ENCODE measurements at regions not wholly inside any gene's neighbourhood (a gene's known extent, or its start where the extent isn't known, plus 50 kb on each side); places are given as distances from the start of the nearest gene placed in this dataset.

DNA sequence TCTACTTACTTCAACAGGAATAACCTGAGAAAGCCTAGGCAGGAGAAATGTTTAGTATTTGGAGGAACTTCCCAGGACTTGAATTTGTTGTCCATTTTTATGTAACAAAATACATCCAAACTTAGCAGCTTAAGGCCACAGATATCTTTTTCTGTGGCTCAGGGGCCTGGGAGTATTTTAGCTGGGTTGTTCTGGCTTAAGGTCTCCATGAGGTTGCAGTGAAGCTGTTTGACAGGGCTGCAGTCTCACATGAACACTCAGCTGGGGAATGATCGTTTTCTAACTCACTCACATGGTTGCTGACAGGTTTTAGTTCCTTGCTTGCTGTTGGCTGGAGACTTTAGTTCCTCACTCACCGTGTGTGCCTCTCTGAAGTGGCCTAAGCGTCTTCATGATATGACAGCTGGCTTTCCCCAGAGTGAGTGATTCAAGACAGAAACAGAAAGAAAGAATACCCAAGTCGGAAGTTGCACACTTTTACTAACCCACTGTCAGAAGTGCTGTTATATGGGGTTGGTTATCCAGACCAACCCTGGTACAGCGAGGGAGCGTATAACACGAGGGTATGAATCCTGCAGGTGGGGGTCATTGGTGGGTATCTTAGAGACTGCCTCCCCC is 229.7 kb upstream of the TBL1XR1 start:
- peak overlapping the region in 1 of 5 donors; percentile 6 for H3K27ac ChIP-seq

GRCh38 chr3:177427540-177427939 is 230.3 kb upstream of the TBL1XR1 start:
- Histone ChIP-seq H3K4me1 (replicated peaks in 1 of 2) (peaks cover 0 to 9% of the 10 kb centered on the region in 2 donors), H3K36me3 (replicated peaks in 1 of 2) (no peaks in the 10 kb centered on the region), H3K27me3 (no peaks in the 10 kb centered on the region), H3K27ac (no peak overlapping the region), H3K9me3 (replicated peaks in 1 of 3) (no peaks in the 10 kb centered on the region), H3K4me3 (no peak overlapping the region)
- intact Hi-C loops (cut with DNase I), result no loop called here
- TF ChIP-seq CTCF (IDR thresholded peaks at IDR 0.05) (no peak), POLR2A (IDR thresholded peaks at IDR 0.05) (no peak)
- WGBS, 4 donors, result 40 to 62% (median 54%) methylated on average over 1 of the region's 1 CpG
- DNase-seq, result no peak

More for the DNA sequence above, 229.7 kb upstream of the TBL1XR1 start:
- H3K36me3 ChIP-seq (replicated peaks in 1 of 2), result no peaks in the 10 kb centered on the region
- intact Hi-C loops (cut with DNase I), result no loop called here
- peaks cover 0 to 6% of the 10 kb centered on the region in 2 donors for H3K4me1 ChIP-seq (replicated peaks in 1 of 2)
- no peak overlapping the region for H3K4me3 ChIP-seq
- H3K9me3 ChIP-seq (replicated peaks in 1 of 3), result no peaks in the 10 kb centered on the region
- no peaks in the 10 kb centered on the region for H3K27me3 ChIP-seq
- peak in 1 of 7 donors; percentile 19 for DNase-seq
- 72 to 80% (median 77%) methylated on average over 7 of the region's 7 CpGs for WGBS, 4 donors
- no peak for TF ChIP-seq CTCF (IDR thresholded peaks at IDR 0.05)
- TF ChIP-seq POLR2A (IDR thresholded peaks at IDR 0.05), result no peak

GRCh38 chr3:177429079-177429478 is 231.8 kb upstream of the TBL1XR1 start:
- Histone ChIP-seq H3K9me3 (replicated peaks in 1 of 3) (no peaks in the 10 kb centered on the region), H3K4me1 (replicated peaks in 1 of 2) (peaks cover 0 to 9% of the 10 kb centered on the region in 2 donors), H3K36me3 (replicated peaks in 1 of 2) (no peaks in the 10 kb centered on the region), H3K4me3 (no peak overlapping the region), H3K27ac (no peak overlapping the region), H3K27me3 (no peaks in the 10 kb centered on the region)
- 52 to 88% (median 61%) methylated on average over 1 of the region's 1 CpG for WGBS, 4 donors
- DNase-seq, result peak in 2 of 7 donors; percentile 35 to 44
- intact Hi-C loops (cut with DNase I), result no loop called here
- TF ChIP-seq POLR2A (IDR thresholded peaks at IDR 0.05), result no peak
- TF ChIP-seq CTCF (IDR thresholded peaks at IDR 0.05), result no peak

DNA sequence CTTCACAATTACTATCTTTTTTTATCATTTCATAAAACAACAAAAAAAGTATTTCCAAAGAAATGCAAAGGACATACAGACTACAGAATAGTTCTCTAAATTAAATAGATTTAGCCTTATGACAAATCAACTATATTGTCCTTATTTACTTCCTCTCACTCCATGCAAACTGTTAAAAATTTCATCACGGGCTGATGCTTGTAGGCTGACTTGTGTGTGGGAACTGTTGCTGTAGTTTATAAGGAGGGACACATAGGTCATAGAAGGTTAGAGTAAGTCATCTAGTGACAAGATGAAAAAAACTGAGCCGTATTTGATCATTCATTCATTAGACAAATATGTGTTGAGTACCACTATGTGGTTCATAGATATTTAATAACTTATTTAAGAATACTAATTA is 232.5 kb upstream of the TBL1XR1 start:
- Histone ChIP-seq H3K36me3 (replicated peaks in 1 of 2) (no peaks in the 10 kb centered on the region), H3K27me3 (no peaks in the 10 kb centered on the region), H3K4me1 (replicated peaks in 1 of 2) (peaks cover 0 to 9% of the 10 kb centered on the region in 2 donors), H3K27ac (no peak overlapping the region), H3K9me3 (replicated peaks in 1 of 3) (no peaks in the 10 kb centered on the region), H3K4me3 (no peak overlapping the region)
- intact Hi-C loops (cut with DNase I), result no loop called here
- TF ChIP-seq POLR2A (IDR thresholded peaks at IDR 0.05) (no peak), CTCF (IDR thresholded peaks at IDR 0.05) (no peak)
- 70 to 78% (median 74%) methylated on average over 2 of the region's 2 CpGs for WGBS, 4 donors
- DNase-seq, result no peak

Data from adrenal gland (tissue), 9 donors.